Testis (tissue), 2 donors: ENCODE measurements at regions not wholly inside any gene's neighbourhood (a gene's known extent, or its start where the extent isn't known, plus 50 kb on each side); places are given as distances from the start of the nearest gene placed in this dataset.

Experiments used
- CTCF ChIP-seq, 3 experiments: fragments of 450-650 bp in 2 of 3; fragments of 200-600 bp in 1 of 3; sonication (generic) in 1 of 3; IDR thresholded peaks; one replicate each; pipeline ENCODE4 v1.5.1; 2016 to 2019; ENCODE audit warnings: antibody characterized with exemption in 3 of 3, mild to moderate bottlenecking in 2 of 3, moderate library complexity in 1 of 3
- POLR2A ChIP-seq: fragments of 450-650 bp; IDR thresholded peaks from one replicate; pipeline ENCODE4 v1.6.1; 2017; ENCODE audit warnings: antibody characterized with exemption, mild to moderate bottlenecking, moderate library complexity

- TF ChIP-seq CTCF (IDR thresholded peaks at IDR 0.05) (no peak), POLR2A (no peak)
Observed at GRCh38 chr3:117936159-117936558, 1098.5 kb downstream of the IGSF11 start.
